Neuronal stem cell (in vitro differentiated cells): ENCODE measurements at regions not wholly inside any gene's neighbourhood (a gene's known extent, or its start where the extent isn't known, plus 50 kb on each side); places are given as distances from the start of the nearest gene placed in this dataset.

Source experiments
- DNase-seq: peaks from one replicate; pipeline ENCODE4 v3.0.0-alpha.2; 2013; ENCODE audit warnings: low spot score
- H2AFZ ChIP-seq: one replicate; pipeline ENCODE4 v1.6.1; 2013; ENCODE audit warnings: mild to moderate bottlenecking, low read length, inconsistent platforms
- H2AK5ac ChIP-seq: 2 replicates; pipeline ENCODE4 v1.6.1; 2013; ENCODE audit warnings: low read depth, mild to moderate bottlenecking, inconsistent platforms, low read length, moderate library complexity, mixed read lengths
- H2BK120ac ChIP-seq: 2 replicates; pipeline ENCODE4 v1.6.1; 2013; ENCODE audit warnings: low read depth, mild to moderate bottlenecking, inconsistent platforms, low read length, moderate library complexity, mixed read lengths
- H2BK12ac ChIP-seq: one replicate; pipeline ENCODE4 v1.6.1; 2013; ENCODE audit warnings: low read length, inconsistent platforms
- H2BK15ac ChIP-seq: 2 replicates; pipeline ENCODE4 v1.6.1; 2013; ENCODE audit warnings: mild to moderate bottlenecking, low read length, inconsistent platforms, mixed read lengths
- H2BK5ac ChIP-seq: one replicate; pipeline ENCODE4 v1.6.1; 2013; ENCODE audit warnings: inconsistent platforms, mild to moderate bottlenecking, low read length, moderate library complexity
- H3K14ac ChIP-seq: one replicate; pipeline ENCODE4 v1.6.1; 2013; ENCODE audit warnings: low read length, inconsistent platforms
- H3K18ac ChIP-seq: 2 replicates; pipeline ENCODE4 v1.6.1; 2013; ENCODE audit warnings: low read length, inconsistent platforms
- H3K23ac ChIP-seq: 2 replicates; pipeline ENCODE4 v1.6.1; 2013; ENCODE audit warnings: low read depth, mild to moderate bottlenecking, mixed read lengths, low read length, inconsistent platforms; ENCODE audit not compliant: poor library complexity
- H3K27ac ChIP-seq: replicated peaks from 3 replicates; pipeline ENCODE4 v1.5.1; 2013; ENCODE audit warnings: low read length, inconsistent platforms
- H3K27me3 ChIP-seq, 3 experiments: 2 replicates each; pipeline ENCODE4 v1.6.1; 2013; ENCODE audit warnings: low read length in 3 of 3, mild to moderate bottlenecking in 2 of 3, inconsistent platforms in 1 of 3, low read depth in 1 of 3, mixed read lengths in 1 of 3, moderate library complexity in 1 of 3; ENCODE audit not compliant: control insufficient read depth in 3 of 3, insufficient read depth in 3 of 3
- H3K36me3 ChIP-seq, 2 donors: replicated peaks in 1 of 2; 2 replicates each; pipeline ENCODE4 v1.6.1; 2013; ENCODE audit warnings: low read length in 2 of 2; ENCODE audit not compliant: control insufficient read depth in 2 of 2, insufficient read depth in 2 of 2
- H3K4ac ChIP-seq: 2 replicates; pipeline ENCODE4 v1.6.1; 2013; ENCODE audit warnings: inconsistent platforms, mild to moderate bottlenecking, low read length, moderate library complexity
- H3K4me1 ChIP-seq, 2 donors: 1 replicate in 1 of 2; 2 replicates in 1 of 2; pipeline ENCODE4 v1.6.1; 2013; ENCODE audit warnings: low read length in 2 of 2, low read depth in 1 of 2; ENCODE audit not compliant: control insufficient read depth in 2 of 2, insufficient read depth in 1 of 2
- H3K4me2 ChIP-seq: one replicate; pipeline ENCODE4 v1.6.1; 2013; ENCODE audit warnings: mild to moderate bottlenecking, low read length, inconsistent platforms; ENCODE audit not compliant: insufficient read depth, poor library complexity, severe bottlenecking
- H3K4me3 ChIP-seq, 2 donors: 2 replicates each; pipeline ENCODE4 v1.5.1; 2013; ENCODE audit warnings: low read length in 2 of 2, mild to moderate bottlenecking in 2 of 2, inconsistent platforms in 1 of 2, moderate library complexity in 1 of 2
- H3K79me1 ChIP-seq: one replicate; pipeline ENCODE4 v1.6.1; 2013; ENCODE audit warnings: low read depth, mild to moderate bottlenecking, inconsistent platforms, low read length, moderate library complexity
- H3K9ac ChIP-seq: one replicate; pipeline ENCODE4 v1.6.1; 2013; ENCODE audit warnings: mild to moderate bottlenecking, low read depth, low read length, inconsistent platforms; ENCODE audit not compliant: poor library complexity
- H3K9me3 ChIP-seq, 2 donors: replicated peaks in 1 of 2; 2 replicates each; pipeline versions ENCODE3 to v1.6.1; 2013; ENCODE audit warnings: low read length in 2 of 2, mild to moderate bottlenecking in 2 of 2, inconsistent platforms in 1 of 2, low read depth in 1 of 2, mixed read lengths in 1 of 2, moderate library complexity in 1 of 2; ENCODE audit not compliant: control insufficient read depth in 2 of 2, insufficient read depth in 1 of 2
- H4K8ac ChIP-seq: one replicate; pipeline ENCODE4 v1.6.1; 2013; ENCODE audit warnings: low read depth, mild to moderate bottlenecking, inconsistent platforms, low read length, moderate library complexity
- H4K91ac ChIP-seq: one replicate; pipeline ENCODE4 v1.6.1; 2013; ENCODE audit warnings: low read length, low read depth, mild to moderate bottlenecking, inconsistent platforms; ENCODE audit not compliant: poor library complexity
- WGBS, 2 donors: extraction: QIAGEN DNeasy Blood & Tissue Kit; methylation state at CpG; one replicate each; pipeline ENCODE4 v1.1.7; 2013; ENCODE audit warnings: missing lambda C conversion rate in 2 of 2, mixed read lengths in 1 of 2; ENCODE audit not compliant: insufficient read length in 2 of 2, insufficient replicate concordance in 1 of 2; ENCODE audit errors: extremely low coverage in 2 of 2; 5-methylcytosine and 5-hydroxymethylcytosine counted together

DNA sequence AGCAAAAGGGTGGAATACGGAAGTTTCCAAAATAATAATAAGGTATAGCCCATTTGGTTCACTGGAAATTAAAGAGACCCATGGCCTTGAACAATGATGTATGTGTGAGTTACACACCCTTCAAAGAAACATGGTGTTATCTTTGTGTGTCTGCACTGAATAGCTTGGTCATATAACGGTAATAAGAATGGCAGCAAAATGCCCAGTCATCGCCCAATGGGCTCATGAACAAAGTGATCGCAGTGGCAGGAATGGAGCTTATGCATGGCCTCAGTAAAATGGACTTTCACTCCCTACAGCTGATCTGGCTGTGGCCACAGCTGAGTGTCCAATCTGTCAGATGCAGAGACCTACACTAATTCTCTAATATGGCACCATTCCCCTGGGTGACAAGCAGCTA, 201.3 kb downstream of the RPIA start:
- no peak overlapping the region for H3K4me3 ChIP-seq
- no peak for DNase-seq
- no peak overlapping the region for H3K4me2 ChIP-seq
- H3K4me1 ChIP-seq, result no peaks in the 10 kb centered on the region
- H3K14ac ChIP-seq, result no peak overlapping the region
- no peaks in the 10 kb centered on the region for H3K9me3 ChIP-seq
- no peak overlapping the region for H3K9ac ChIP-seq
- H4K91ac ChIP-seq, result no peak overlapping the region
- H2AFZ ChIP-seq, result no peak overlapping the region
- no peak overlapping the region for H2BK12ac ChIP-seq
- no CpG with 5 or more reads among the region's 4 CpGs for WGBS, 2 donors
- no peaks in the 10 kb centered on the region for H3K27me3 ChIP-seq
- H3K23ac ChIP-seq, result no peak overlapping the region
- no peaks in the 10 kb centered on the region for H3K36me3 ChIP-seq
- no peak overlapping the region for H2AK5ac ChIP-seq
- no peaks in the 10 kb centered on the region for H3K79me1 ChIP-seq
- no peak overlapping the region for H2BK120ac ChIP-seq
- no peak overlapping the region for H3K18ac ChIP-seq
- no peak overlapping the region for H3K4ac ChIP-seq
- H2BK15ac ChIP-seq, result no peak overlapping the region
- no peak overlapping the region for H3K27ac ChIP-seq
- no peak overlapping the region for H4K8ac ChIP-seq
- no peak overlapping the region for H2BK5ac ChIP-seq

DNA sequence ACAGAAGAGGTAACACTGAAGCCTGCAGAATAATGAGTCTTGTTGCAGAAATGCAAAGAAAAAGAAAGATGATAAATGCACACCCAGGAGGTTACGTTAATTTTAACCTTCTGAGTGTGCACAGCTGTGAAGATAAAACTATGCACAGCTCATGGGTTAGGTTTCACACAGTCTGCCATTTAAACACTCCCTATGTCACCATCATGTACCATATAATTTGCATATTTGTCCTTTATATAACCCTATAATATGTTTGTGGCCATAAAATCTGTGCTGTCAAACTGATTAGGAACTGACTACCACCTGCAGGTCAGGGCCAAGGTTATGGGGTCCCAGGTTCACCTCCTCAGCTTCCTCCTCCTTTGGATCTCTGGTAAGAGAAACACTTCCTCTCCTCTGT, 205.5 kb downstream of the RPIA start:
- no peak overlapping the region for H2AK5ac ChIP-seq
- H3K4me1 ChIP-seq, result no peaks in the 10 kb centered on the region
- H3K4me3 ChIP-seq, result no peak overlapping the region
- H4K91ac ChIP-seq, result no peak overlapping the region
- no peak overlapping the region for H2BK12ac ChIP-seq
- DNase-seq, result no peak
- H3K27me3 ChIP-seq, result no peaks in the 10 kb centered on the region
- no peak overlapping the region for H2BK15ac ChIP-seq
- no peak overlapping the region for H2BK120ac ChIP-seq
- no CpG with 5 or more reads among the region's 1 CpG for WGBS, 2 donors
- H3K14ac ChIP-seq, result no peak overlapping the region
- H3K18ac ChIP-seq, result no peak overlapping the region
- H2BK5ac ChIP-seq, result no peak overlapping the region
- no peaks in the 10 kb centered on the region for H3K36me3 ChIP-seq
- no peaks in the 10 kb centered on the region for H3K79me1 ChIP-seq
- H3K23ac ChIP-seq, result no peak overlapping the region
- H2AFZ ChIP-seq, result no peak overlapping the region
- no peak overlapping the region for H3K27ac ChIP-seq
- no peak overlapping the region for H3K9ac ChIP-seq
- no peaks in the 10 kb centered on the region for H3K9me3 ChIP-seq
- H4K8ac ChIP-seq, result no peak overlapping the region
- H3K4me2 ChIP-seq, result no peak overlapping the region
- H3K4ac ChIP-seq, result no peak overlapping the region

DNA sequence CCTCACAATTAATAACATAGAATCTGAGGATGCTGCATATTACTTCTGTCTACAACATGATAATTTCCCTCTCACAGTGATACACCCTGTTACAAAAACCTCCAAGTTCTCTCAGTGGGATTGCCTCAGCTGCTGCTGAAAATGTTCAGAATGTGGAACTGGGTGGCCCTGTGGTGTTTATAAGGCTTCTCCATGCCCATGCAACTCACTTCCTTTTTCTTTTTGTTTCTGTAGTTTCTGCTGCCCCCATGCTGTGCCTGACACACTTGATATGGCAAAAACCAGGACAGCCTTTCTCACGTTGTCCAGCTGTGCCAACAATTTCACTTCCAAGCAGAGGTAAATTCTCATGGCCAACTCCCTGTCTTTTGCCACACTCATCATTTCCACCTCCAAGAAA, 206.2 kb downstream of the RPIA start:
- no peak overlapping the region for H2AK5ac ChIP-seq
- no peak overlapping the region for H3K27ac ChIP-seq
- H4K8ac ChIP-seq, result no peak overlapping the region
- WGBS, 2 donors, result no CpG with 5 or more reads among the region's 1 CpG
- no peak overlapping the region for H3K4me3 ChIP-seq
- no peak for DNase-seq
- H3K4me1 ChIP-seq, result no peaks in the 10 kb centered on the region
- no peak overlapping the region for H2BK5ac ChIP-seq
- H3K14ac ChIP-seq, result no peak overlapping the region
- no peak overlapping the region for H2AFZ ChIP-seq
- no peak overlapping the region for H2BK120ac ChIP-seq
- H3K23ac ChIP-seq, result no peak overlapping the region
- no peak overlapping the region for H3K9ac ChIP-seq
- H3K4ac ChIP-seq, result no peak overlapping the region
- H4K91ac ChIP-seq, result no peak overlapping the region
- H3K9me3 ChIP-seq, result no peaks in the 10 kb centered on the region
- no peaks in the 10 kb centered on the region for H3K27me3 ChIP-seq
- no peak overlapping the region for H2BK12ac ChIP-seq
- no peaks in the 10 kb centered on the region for H3K79me1 ChIP-seq
- no peak overlapping the region for H3K18ac ChIP-seq
- no peak overlapping the region for H2BK15ac ChIP-seq
- H3K36me3 ChIP-seq, result no peaks in the 10 kb centered on the region
- no peak overlapping the region for H3K4me2 ChIP-seq

- H2BK15ac ChIP-seq, result no peak overlapping the region
- H4K8ac ChIP-seq, result no peak overlapping the region
- no peaks in the 10 kb centered on the region for H3K4me1 ChIP-seq
- no peak overlapping the region for H3K18ac ChIP-seq
- no peak overlapping the region for H2BK12ac ChIP-seq
- no peak overlapping the region for H3K27ac ChIP-seq
- H4K91ac ChIP-seq, result no peak overlapping the region
- H3K14ac ChIP-seq, result no peak overlapping the region
- H2AFZ ChIP-seq, result no peak overlapping the region
- WGBS, 2 donors, result no CpG with 5 or more reads among the region's 2 CpGs
- no peaks in the 10 kb centered on the region for H3K79me1 ChIP-seq
- H3K4me3 ChIP-seq, result no peak overlapping the region
- H2BK5ac ChIP-seq, result no peak overlapping the region
- H3K9me3 ChIP-seq, result no peaks in the 10 kb centered on the region
- H3K36me3 ChIP-seq, result no peaks in the 10 kb centered on the region
- no peak overlapping the region for H2AK5ac ChIP-seq
- H3K4ac ChIP-seq, result no peak overlapping the region
- no peak overlapping the region for H3K9ac ChIP-seq
- no peak overlapping the region for H2BK120ac ChIP-seq
- no peaks in the 10 kb centered on the region for H3K27me3 ChIP-seq
- H3K23ac ChIP-seq, result no peak overlapping the region
- H3K4me2 ChIP-seq, result no peak overlapping the region
- peak; percentile 57 for DNase-seq
These were observed 212.4 kb downstream of the RPIA start for GRCh38 chr2:88903749-88904353.
